ENCODE measurements at regions not wholly inside any gene's neighbourhood (a gene's known extent, or its start where the extent isn't known, plus 50 kb on each side); places are given as distances from the start of the nearest gene placed in this dataset.
"Not testable (repeated sequence)": the region's sequence is repeated elsewhere in the genome, so short reads cannot be mapped to it uniquely, and the experiment has no call there.

- TF ChIP-seq CTCF (IDR thresholded peaks at IDR 0.05; ENCODE audit: control insufficient read depth, extremely low read depth, insufficient read depth) = no peak
- no peak for DNase-seq (ENCODE audit: low read depth)
- no peak overlapping the region for H3K4me3 ChIP-seq (ENCODE audit: low read depth, low read length)
These were observed 1380.1 kb downstream of the GRIK2 start for GRCh38 chr6:102773636-102774035.

- H3K4me3 ChIP-seq (ENCODE audit: low read depth, low read length) = no peak overlapping the region
- no peak for TF ChIP-seq CTCF (IDR thresholded peaks at IDR 0.05; ENCODE audit: control insufficient read depth, extremely low read depth, insufficient read depth)
- no peak for DNase-seq (ENCODE audit: low read depth)
These were observed 1373.5 kb downstream of the GRIK2 start for GRCh38 chr6:102766963-102767362.

GRCh38 chr6:102764317-102764716, 1370.8 kb downstream of the GRIK2 start:
- TF ChIP-seq CTCF (IDR thresholded peaks at IDR 0.05; ENCODE audit: control insufficient read depth, extremely low read depth, insufficient read depth) = no peak
- DNase-seq (ENCODE audit: low read depth) = no peak
- no peak overlapping the region for H3K4me3 ChIP-seq (ENCODE audit: low read depth, low read length)

GRCh38 chr6:102763891-102764290, 1370.4 kb downstream of the GRIK2 start:
- H3K4me3 ChIP-seq (ENCODE audit: low read depth, low read length) = no peak overlapping the region
- no peak for TF ChIP-seq CTCF (IDR thresholded peaks at IDR 0.05; ENCODE audit: control insufficient read depth, extremely low read depth, insufficient read depth)
- no peak for DNase-seq (ENCODE audit: low read depth)

- no peak for TF ChIP-seq CTCF (IDR thresholded peaks at IDR 0.05; ENCODE audit: control insufficient read depth, extremely low read depth, insufficient read depth)
- no peak for DNase-seq (ENCODE audit: low read depth)
- H3K4me3 ChIP-seq (ENCODE audit: low read depth, low read length) = no peak overlapping the region
These were observed 1368.4 kb downstream of the GRIK2 start for GRCh38 chr6:102761872-102762271.

GRCh38 chr6:102759415-102759814, 1365.9 kb downstream of the GRIK2 start:
- no peak overlapping the region for H3K4me3 ChIP-seq (ENCODE audit: low read depth, low read length)
- TF ChIP-seq CTCF (IDR thresholded peaks at IDR 0.05; ENCODE audit: control insufficient read depth, extremely low read depth, insufficient read depth) = no peak
- no peak for DNase-seq (ENCODE audit: low read depth)

GRCh38 chr6:102758536-102758935, 1365.0 kb downstream of the GRIK2 start:
- not testable (repeated sequence) for DNase-seq (ENCODE audit: low read depth)

More at GRCh38 chr6:102758536-102758935, 1365.0 kb downstream of the GRIK2 start:
- H3K4me3 ChIP-seq (ENCODE audit: low read depth, low read length) = not testable (repeated sequence)

All from LNCaP clone FGC (cell line).